Activated naive CD4-positive, alpha-beta T cell treated with anti-CD3 and anti-CD28 coated beads, Interleukin-2, amount 50 U/mL, for 72 hours (primary cell): ENCODE measurements at regions not wholly inside any gene's neighbourhood (a gene's known extent, or its start where the extent isn't known, plus 50 kb on each side); places are given as distances from the start of the nearest gene placed in this dataset.

Experiments
- ATAC-seq, 2 donors: fragments of 150-1000 bp; cut with Tn5 transposase; 2 replicates each; pipeline ENCODE4 v1.10.0; 2021; ENCODE audit warnings: mild to moderate bottlenecking in 2 of 2, moderate library complexity in 2 of 2
- DNase-seq, 2 donors: peaks; one replicate each; pipeline ENCODE4 v3.0.0; 2021 to 2022; ENCODE audit warnings: low spot score in 2 of 2
- H3K27ac Mint-ChIP-seq, 2 donors: one replicate each; pipeline ENCODE4 v1.8.0; 2022; ENCODE audit warnings: mild to moderate bottlenecking in 2 of 2, mixed read lengths in 2 of 2
- H3K36me3 Mint-ChIP-seq, 2 donors: one replicate each; pipeline ENCODE4 v1.8.0; 2022; ENCODE audit warnings: mixed read lengths in 2 of 2
- H3K9me3 Mint-ChIP-seq, 2 donors: one replicate each; pipeline ENCODE4 v1.8.0; 2022; ENCODE audit warnings: mixed read lengths in 2 of 2

DNA sequence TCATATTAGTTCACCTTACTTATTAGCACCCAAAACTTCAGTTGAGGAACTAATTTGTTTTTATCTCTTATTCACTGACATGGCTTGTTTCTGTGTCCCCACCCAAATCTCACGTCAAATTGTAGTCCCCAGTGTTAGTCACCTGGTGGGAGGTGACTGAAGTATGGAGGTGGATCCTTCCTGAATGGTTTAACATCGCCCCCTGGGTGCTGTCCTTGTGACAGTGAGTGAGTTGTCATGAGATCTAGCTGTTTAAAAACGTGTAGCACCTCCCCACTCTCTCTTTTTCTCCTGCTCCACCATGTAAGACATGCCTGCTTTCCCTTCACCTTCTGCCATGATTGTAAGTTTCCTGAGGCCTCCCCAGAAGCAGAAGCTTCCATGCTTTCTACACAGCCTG, 75.0 kb upstream of the HECTD2 start:
- Mint-ChIP-seq H3K27ac (no peak overlapping the region), H3K9me3 (no peaks in the 10 kb centered on the region), H3K36me3 (no peaks in the 10 kb centered on the region)
- DNase-seq, result no peak
- ATAC-seq, result no peak

GRCh38 chr10:91339729-91340128, 70.4 kb upstream of the HECTD2 start:
- no peaks in the 10 kb centered on the region for H3K9me3 Mint-ChIP-seq
- no peak for DNase-seq
- ATAC-seq, result no peak
- no peak overlapping the region for H3K27ac Mint-ChIP-seq
- H3K36me3 Mint-ChIP-seq, result no peaks in the 10 kb centered on the region

- H3K27ac Mint-ChIP-seq, result no peak overlapping the region
- ATAC-seq (peak; percentile 40 to 67), DNase-seq (no peak)
Measured at GRCh38 chr10:91340613-91341362, 69.4 kb upstream of the HECTD2 start.

GRCh38 chr10:91341686-91342085, 68.5 kb upstream of the HECTD2 start:
- Mint-ChIP-seq H3K36me3 (no peaks in the 10 kb centered on the region), H3K9me3 (no peaks in the 10 kb centered on the region), H3K27ac (no peak overlapping the region)
- DNase-seq (no peak), ATAC-seq (no peak)

More at GRCh38 chr10:91340613-91341362, 69.4 kb upstream of the HECTD2 start:
- H3K36me3 Mint-ChIP-seq, result no peaks in the 10 kb centered on the region
- H3K9me3 Mint-ChIP-seq, result no peaks in the 10 kb centered on the region

DNA sequence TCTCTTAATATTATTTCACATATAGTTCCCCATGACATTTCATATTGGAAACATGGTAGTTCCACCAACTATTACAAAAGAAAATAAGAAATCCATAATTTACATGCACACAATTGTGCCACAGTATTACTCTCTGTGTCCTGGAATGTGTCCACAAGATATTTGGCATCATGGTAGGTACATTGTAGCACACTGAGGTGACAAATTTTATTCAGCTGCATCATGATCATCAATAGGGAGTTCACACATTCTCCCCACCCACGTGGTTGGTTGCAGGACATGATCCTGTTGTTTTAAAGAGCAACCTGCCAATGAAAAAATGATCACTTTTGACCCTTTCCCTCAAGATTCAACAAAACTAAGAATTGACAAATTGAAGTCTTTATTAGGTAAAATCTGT, 67.1 kb upstream of the HECTD2 start:
- DNase-seq (no peak), ATAC-seq (no peak)
- no peak overlapping the region for H3K27ac Mint-ChIP-seq
- no peaks in the 10 kb centered on the region for H3K9me3 Mint-ChIP-seq
- no peaks in the 10 kb centered on the region for H3K36me3 Mint-ChIP-seq

GRCh38 chr10:91344117-91344856, 65.9 kb upstream of the HECTD2 start:
- H3K36me3 Mint-ChIP-seq, result no peaks in the 10 kb centered on the region
- no peak overlapping the region for H3K27ac Mint-ChIP-seq
- no peaks in the 10 kb centered on the region for H3K9me3 Mint-ChIP-seq
- DNase-seq (no peak), ATAC-seq (no peak)

- Mint-ChIP-seq H3K36me3 (no peaks in the 10 kb centered on the region), H3K9me3 (no peaks in the 10 kb centered on the region), H3K27ac (no peak overlapping the region)
- no peak for ATAC-seq
- DNase-seq, result no peak
Measured at GRCh38 chr10:91345716-91346115, 64.4 kb upstream of the HECTD2 start.

DNA sequence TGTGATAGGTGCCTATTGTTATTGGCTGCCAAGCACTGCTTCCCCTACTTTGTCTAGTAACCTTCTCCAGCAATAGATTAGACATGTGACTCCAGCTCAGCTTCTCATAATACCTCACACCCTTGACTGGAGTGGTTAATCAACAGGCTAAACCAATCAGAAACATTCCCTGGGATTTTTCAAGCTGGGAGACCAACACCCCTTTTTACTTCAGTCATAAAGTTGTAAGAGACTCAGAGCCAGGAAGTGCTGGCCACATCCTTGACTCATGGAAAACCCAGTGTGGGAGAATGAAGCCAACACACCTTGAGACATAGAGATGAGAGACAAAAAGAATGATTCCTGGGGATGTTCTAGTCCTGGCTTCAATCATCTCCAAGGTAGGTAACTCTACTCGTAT, 62.6 kb upstream of the HECTD2 start:
- H3K36me3 Mint-ChIP-seq, result no peaks in the 10 kb centered on the region
- H3K27ac Mint-ChIP-seq, result no peak overlapping the region

DNA sequence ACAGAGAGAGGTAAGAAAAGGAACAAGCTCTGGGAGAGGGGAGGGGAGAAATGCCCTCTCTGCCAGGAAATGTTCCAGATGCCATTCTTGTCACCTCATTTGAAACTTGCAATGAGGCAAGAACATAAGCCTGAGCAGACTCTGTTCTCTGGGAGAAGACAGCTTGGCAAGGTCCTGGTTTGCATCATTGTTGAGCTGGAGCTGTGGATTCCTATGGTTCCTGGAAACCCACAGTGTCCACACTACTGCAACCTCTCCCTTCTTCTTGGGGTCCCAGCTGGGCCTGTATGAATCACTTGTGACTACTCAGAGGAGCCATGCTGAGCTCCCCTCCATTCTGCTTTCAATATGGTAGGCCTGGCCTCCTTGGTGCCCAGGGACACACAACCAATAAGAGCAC, 60.8 kb upstream of the HECTD2 start:
- DNase-seq (no peak), ATAC-seq (no peak)
- no peak overlapping the region for H3K27ac Mint-ChIP-seq
- no peaks in the 10 kb centered on the region for H3K36me3 Mint-ChIP-seq
- H3K9me3 Mint-ChIP-seq, result peaks cover 0 to 3% of the 10 kb centered on the region in 2 donors

More for the DNA sequence above, 62.6 kb upstream of the HECTD2 start:
- no peaks in the 10 kb centered on the region for H3K9me3 Mint-ChIP-seq
- no peak for DNase-seq
- peak in 1 of 2 donors; percentile 18 for ATAC-seq

DNA sequence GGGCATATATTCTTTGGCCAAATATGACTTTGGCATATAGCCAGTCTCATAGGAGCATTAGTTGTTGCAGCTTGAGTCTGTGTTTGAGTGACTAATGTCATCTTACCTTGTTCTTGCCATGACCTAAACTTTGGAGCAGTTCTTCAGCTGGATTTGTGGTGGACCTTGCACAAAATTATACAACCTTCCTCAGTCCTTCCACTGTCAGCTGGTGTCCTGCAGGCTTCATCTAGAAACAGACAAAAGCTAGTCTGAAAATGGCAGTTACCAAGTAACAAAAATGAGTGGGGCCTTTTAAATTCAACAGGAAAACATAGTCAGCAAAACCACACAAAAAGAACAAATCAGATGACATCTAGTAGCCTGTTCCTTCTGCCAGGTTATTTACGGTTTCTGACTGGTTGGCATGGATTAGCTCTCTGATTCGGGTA, 59.5 kb upstream of the HECTD2 start:
- ATAC-seq (no peak), DNase-seq (no peak)
- Mint-ChIP-seq H3K36me3 (no peaks in the 10 kb centered on the region), H3K27ac (no peak overlapping the region), H3K9me3 (peaks cover 0 to 3% of the 10 kb centered on the region in 2 donors)

- peaks cover 0 to 3% of the 10 kb centered on the region in 2 donors for H3K9me3 Mint-ChIP-seq
- no peak for DNase-seq
- ATAC-seq, result no peak
- no peak overlapping the region for H3K27ac Mint-ChIP-seq
- no peaks in the 10 kb centered on the region for H3K36me3 Mint-ChIP-seq
Measured at GRCh38 chr10:91352760-91353159, 57.4 kb upstream of the HECTD2 start.

GRCh38 chr10:91354166-91355075, 55.7 kb upstream of the HECTD2 start:
- Mint-ChIP-seq H3K36me3 (no peaks in the 10 kb centered on the region), H3K27ac (no peak overlapping the region), H3K9me3 (peaks cover 0 to 3% of the 10 kb centered on the region in 2 donors)
- DNase-seq (no peak), ATAC-seq (no peak)

DNA sequence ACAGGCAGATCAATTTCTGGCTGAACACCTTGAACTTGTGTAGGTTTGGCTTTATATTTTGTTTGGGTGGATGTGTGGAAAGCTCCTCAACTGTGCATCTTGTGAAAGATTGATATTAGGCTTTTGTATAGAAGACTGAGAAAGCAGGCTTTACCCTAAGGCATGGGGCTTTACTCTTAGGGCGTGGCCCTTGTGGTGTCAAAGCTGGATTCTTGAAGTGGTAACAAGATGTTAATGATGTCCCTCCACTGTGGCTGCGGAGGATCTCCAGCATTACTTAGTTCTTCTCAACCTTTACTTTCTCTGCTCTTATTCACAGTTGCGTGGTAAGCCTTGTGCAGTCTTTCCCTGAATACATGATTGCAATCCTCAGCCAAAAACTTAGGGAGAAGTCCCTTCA, 54.1 kb upstream of the HECTD2 start:
- H3K27ac Mint-ChIP-seq, result no peak overlapping the region
- peaks cover 0 to 3% of the 10 kb centered on the region in 2 donors for H3K9me3 Mint-ChIP-seq
- no peaks in the 10 kb centered on the region for H3K36me3 Mint-ChIP-seq
- ATAC-seq (no peak), DNase-seq (no peak)

DNA sequence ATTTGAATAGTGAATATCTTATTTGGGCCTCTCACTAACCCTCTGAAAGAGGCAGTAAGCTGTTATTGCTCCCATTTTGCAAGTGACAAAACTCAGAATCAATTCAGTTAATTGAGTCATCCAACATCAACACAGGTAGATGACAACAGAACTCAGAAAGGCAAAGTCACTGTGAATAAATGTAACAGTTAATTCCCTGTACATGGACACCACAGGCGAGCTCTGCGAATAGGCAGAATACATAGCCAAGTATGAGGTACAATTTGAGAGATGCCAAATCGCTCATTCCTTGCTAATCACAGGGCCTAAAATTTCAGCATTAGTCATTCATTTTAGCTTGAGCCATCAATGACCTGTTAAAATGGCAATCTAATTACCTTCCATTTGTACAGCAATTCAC, 52.6 kb upstream of the HECTD2 start:
- H3K27ac Mint-ChIP-seq, result no peak overlapping the region
- DNase-seq, result no peak
- peaks cover 3 to 4% of the 10 kb centered on the region in 2 donors for H3K9me3 Mint-ChIP-seq
- peaks cover 0 to 4% of the 10 kb centered on the region in 2 donors for H3K36me3 Mint-ChIP-seq
- no peak for ATAC-seq
